ENCODE measurements at regions not wholly inside any gene's neighbourhood (a gene's known extent, or its start where the extent isn't known, plus 50 kb on each side); places are given as distances from the start of the nearest gene placed in this dataset.

GRCh38 chr5:166188501-166189325 is 2102.7 kb upstream of the WWC1 start:
- in situ Hi-C loops (cut with HindIII; ENCODE audit: low pct_unique_long_range_greater_than_20kb, low sequenced_read_pairs) = no loop called here
- DNase-seq (ENCODE audit: low read depth, low spot score) = no peak

- in situ Hi-C loops (cut with HindIII; ENCODE audit: low pct_unique_long_range_greater_than_20kb, low sequenced_read_pairs) = no loop called here
Measured at GRCh38 chr5:166192696-166193095, 2098.7 kb upstream of the WWC1 start.

GRCh38 chr5:166195981-166196380 is 2095.5 kb upstream of the WWC1 start:
- in situ Hi-C loops (cut with HindIII; ENCODE audit: low pct_unique_long_range_greater_than_20kb, low sequenced_read_pairs) = no loop called here

More at GRCh38 chr5:166192696-166193095, 2098.7 kb upstream of the WWC1 start:
- no peak for DNase-seq (ENCODE audit: low read depth, low spot score)

GRCh38 chr5:166200532-166200931 is 2090.9 kb upstream of the WWC1 start:
- no peak for DNase-seq (ENCODE audit: low read depth, low spot score)
- in situ Hi-C loops (cut with HindIII; ENCODE audit: low pct_unique_long_range_greater_than_20kb, low sequenced_read_pairs) = no loop called here

More at GRCh38 chr5:166195981-166196380, 2095.5 kb upstream of the WWC1 start:
- no peak for DNase-seq (ENCODE audit: low read depth, low spot score)

GRCh38 chr5:166211640-166212039 is 2079.8 kb upstream of the WWC1 start:
- DNase-seq (ENCODE audit: low read depth, low spot score) = no peak
- in situ Hi-C loops (cut with HindIII; ENCODE audit: low pct_unique_long_range_greater_than_20kb, low sequenced_read_pairs) = no loop called here

- no peak for DNase-seq (ENCODE audit: low read depth, low spot score)
- in situ Hi-C loops (cut with HindIII; ENCODE audit: low pct_unique_long_range_greater_than_20kb, low sequenced_read_pairs) = no loop called here
Measured at GRCh38 chr5:166236327-166236726, 2055.1 kb upstream of the WWC1 start.

- in situ Hi-C loops (cut with HindIII; ENCODE audit: low pct_unique_long_range_greater_than_20kb, low sequenced_read_pairs) = no loop called here
- DNase-seq (ENCODE audit: low read depth, low spot score) = no peak
Measured at GRCh38 chr5:166240705-166241104, 2050.7 kb upstream of the WWC1 start.

GRCh38 chr5:166245556-166245955 is 2045.9 kb upstream of the WWC1 start:
- in situ Hi-C loops (cut with HindIII; ENCODE audit: low pct_unique_long_range_greater_than_20kb, low sequenced_read_pairs) = no loop called here
- DNase-seq (ENCODE audit: low read depth, low spot score) = no peak

- DNase-seq (ENCODE audit: low read depth, low spot score) = no peak
- in situ Hi-C loops (cut with HindIII; ENCODE audit: low pct_unique_long_range_greater_than_20kb, low sequenced_read_pairs) = no loop called here
Measured at GRCh38 chr5:166251786-166252185, 2039.7 kb upstream of the WWC1 start.

- DNase-seq (ENCODE audit: low read depth, low spot score) = no peak
- in situ Hi-C loops (cut with HindIII; ENCODE audit: low pct_unique_long_range_greater_than_20kb, low sequenced_read_pairs) = no loop called here
Measured at GRCh38 chr5:166257661-166258060, 2033.8 kb upstream of the WWC1 start.

GRCh38 chr5:166262395-166262794 is 2029.0 kb upstream of the WWC1 start:
- DNase-seq (ENCODE audit: low read depth, low spot score) = no peak
- in situ Hi-C loops (cut with HindIII; ENCODE audit: low pct_unique_long_range_greater_than_20kb, low sequenced_read_pairs) = no loop called here

GRCh38 chr5:166267907-166268306 is 2023.5 kb upstream of the WWC1 start:
- in situ Hi-C loops (cut with HindIII; ENCODE audit: low pct_unique_long_range_greater_than_20kb, low sequenced_read_pairs) = no loop called here
- no peak for DNase-seq (ENCODE audit: low read depth, low spot score)

GRCh38 chr5:166270712-166271111 is 2020.7 kb upstream of the WWC1 start:
- in situ Hi-C loops (cut with HindIII; ENCODE audit: low pct_unique_long_range_greater_than_20kb, low sequenced_read_pairs) = no loop called here
- DNase-seq (ENCODE audit: low read depth, low spot score) = no peak

GRCh38 chr5:166276006-166276405 is 2015.4 kb upstream of the WWC1 start:
- DNase-seq (ENCODE audit: low read depth, low spot score) = no peak
- in situ Hi-C loops (cut with HindIII; ENCODE audit: low pct_unique_long_range_greater_than_20kb, low sequenced_read_pairs) = no loop called here

GRCh38 chr5:166279828-166280227 is 2011.6 kb upstream of the WWC1 start:
- DNase-seq (ENCODE audit: low read depth, low spot score) = no peak
- in situ Hi-C loops (cut with HindIII; ENCODE audit: low pct_unique_long_range_greater_than_20kb, low sequenced_read_pairs) = no loop called here

- in situ Hi-C loops (cut with HindIII; ENCODE audit: low pct_unique_long_range_greater_than_20kb, low sequenced_read_pairs) = no loop called here
- DNase-seq (ENCODE audit: low read depth, low spot score) = no peak
Measured at GRCh38 chr5:166281433-166281832, 2010.0 kb upstream of the WWC1 start.

- DNase-seq (ENCODE audit: low read depth, low spot score) = no peak
- in situ Hi-C loops (cut with HindIII; ENCODE audit: low pct_unique_long_range_greater_than_20kb, low sequenced_read_pairs) = no loop called here
Measured at GRCh38 chr5:166282939-166283338, 2008.5 kb upstream of the WWC1 start.

- DNase-seq (ENCODE audit: low read depth, low spot score) = no peak
- in situ Hi-C loops (cut with HindIII; ENCODE audit: low pct_unique_long_range_greater_than_20kb, low sequenced_read_pairs) = no loop called here
Measured at GRCh38 chr5:166285361-166285760, 2006.1 kb upstream of the WWC1 start.

- in situ Hi-C loops (cut with HindIII; ENCODE audit: low pct_unique_long_range_greater_than_20kb, low sequenced_read_pairs) = no loop called here
- DNase-seq (ENCODE audit: low read depth, low spot score) = no peak
Measured at GRCh38 chr5:166286832-166287231, 2004.6 kb upstream of the WWC1 start.

All from SK-MEL-5 (cell line).